ENCODE measurements at regions not wholly inside any gene's neighbourhood (a gene's known extent, or its start where the extent isn't known, plus 50 kb on each side); places are given as distances from the start of the nearest gene placed in this dataset.

- TF ChIP-seq CTCF (IDR thresholded peaks at IDR 0.05; ENCODE audit: insufficient read depth, low read length) (no peak), SPI1 (IDR thresholded peaks at IDR 0.05; ENCODE audit: borderline replicate concordance, low read depth) (no peak), REST (IDR thresholded peaks at IDR 0.05; ENCODE audit: insufficient replicate concordance, low read depth) (no peak), GABPA (IDR thresholded peaks at IDR 0.05; ENCODE audit: low read depth) (no peak), POLR2AphosphoS5 (IDR thresholded peaks at IDR 0.05; ENCODE audit: low read depth) (no peak)
- H3K27me3 ChIP-seq (ENCODE audit: insufficient read depth, poor library complexity, severe bottlenecking), result no peaks in the 10 kb centered on the region
- H3K4me3 ChIP-seq (replicated peaks; ENCODE audit: insufficient read depth, low read length), result no peak overlapping the region
- H3K27ac ChIP-seq (replicated peaks), result no peak overlapping the region
- no peak for DNase-seq (ENCODE audit: low read depth in 1 of 2, low spot score in 1 of 2)
These were observed 167.5 kb upstream of the ALCAM start for GRCh38 chr3:105199217-105199616.

- Histone ChIP-seq H3K27ac (replicated peaks) (no peak overlapping the region), H3K4me3 (replicated peaks; ENCODE audit: insufficient read depth, low read length) (no peak overlapping the region), H3K27me3 (ENCODE audit: insufficient read depth, poor library complexity, severe bottlenecking) (no peaks in the 10 kb centered on the region)
- DNase-seq (ENCODE audit: low read depth in 1 of 2, low spot score in 1 of 2), result no peak
- no peak for TF ChIP-seq REST (IDR thresholded peaks at IDR 0.05; ENCODE audit: insufficient replicate concordance, low read depth)
- TF ChIP-seq GABPA (IDR thresholded peaks at IDR 0.05; ENCODE audit: low read depth), result no peak
- no peak for TF ChIP-seq POLR2AphosphoS5 (IDR thresholded peaks at IDR 0.05; ENCODE audit: low read depth)
- no peak for TF ChIP-seq SPI1 (IDR thresholded peaks at IDR 0.05; ENCODE audit: borderline replicate concordance, low read depth)
- TF ChIP-seq CTCF (IDR thresholded peaks at IDR 0.05; ENCODE audit: insufficient read depth, low read length), result no peak
These were observed 156.6 kb upstream of the ALCAM start for GRCh38 chr3:105210141-105210540.

DNA sequence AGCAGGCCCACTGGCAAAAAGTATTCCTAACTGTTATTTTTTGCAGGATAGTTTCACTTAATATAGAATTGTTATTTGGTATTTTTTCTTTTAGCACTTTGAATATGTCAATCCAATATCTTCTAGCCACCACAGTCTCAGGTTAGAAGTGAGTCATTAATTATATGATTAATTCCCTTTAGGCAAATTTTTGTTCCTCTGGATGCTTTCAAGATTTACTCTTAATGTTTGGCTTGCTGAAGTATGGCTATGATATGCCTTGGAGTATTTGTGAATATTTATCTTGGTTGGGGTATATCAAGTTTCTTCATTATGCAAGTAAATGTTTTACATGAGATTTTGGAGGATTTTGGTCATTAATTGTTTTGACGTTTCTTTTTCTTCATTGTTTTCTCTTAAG is 152.1 kb upstream of the ALCAM start:
- no peak for DNase-seq (ENCODE audit: low read depth in 1 of 2, low spot score in 1 of 2)
- H3K27ac ChIP-seq (replicated peaks), result no peak overlapping the region
- H3K27me3 ChIP-seq (ENCODE audit: insufficient read depth, poor library complexity, severe bottlenecking), result no peaks in the 10 kb centered on the region
- TF ChIP-seq GABPA (IDR thresholded peaks at IDR 0.05; ENCODE audit: low read depth), result no peak
- TF ChIP-seq SPI1 (IDR thresholded peaks at IDR 0.05; ENCODE audit: borderline replicate concordance, low read depth), result no peak
- no peak for TF ChIP-seq POLR2AphosphoS5 (IDR thresholded peaks at IDR 0.05; ENCODE audit: low read depth)
- no peak overlapping the region for H3K4me3 ChIP-seq (replicated peaks; ENCODE audit: insufficient read depth, low read length)

DNA sequence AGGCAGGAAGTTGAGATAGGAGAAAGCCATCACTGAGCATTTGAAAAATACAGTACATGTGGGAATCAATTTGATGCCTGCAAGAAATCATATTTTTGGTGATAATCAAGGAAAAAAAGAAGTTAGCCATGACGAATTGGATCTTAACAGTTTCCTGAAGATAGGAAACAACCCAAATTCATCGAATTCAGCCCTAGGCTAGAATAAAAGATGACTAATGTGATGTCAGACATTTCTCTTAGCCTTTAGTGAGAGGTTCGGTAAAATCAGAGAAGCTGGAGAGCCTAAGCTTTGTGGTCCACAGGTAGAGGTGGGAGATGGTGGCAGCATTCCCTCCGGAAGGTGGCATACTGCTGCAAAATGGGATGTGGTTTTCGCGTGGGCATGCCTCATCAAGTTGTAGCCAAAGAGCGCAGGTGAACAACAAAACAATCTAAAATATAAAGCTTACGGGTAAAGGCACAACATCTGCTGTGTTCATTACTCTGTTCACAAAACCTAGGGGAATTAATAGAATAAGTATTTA is 144.1 kb upstream of the ALCAM start:
- Histone ChIP-seq H3K27ac (replicated peaks) (no peak overlapping the region), H3K4me3 (replicated peaks; ENCODE audit: insufficient read depth, low read length) (no peak overlapping the region), H3K27me3 (ENCODE audit: insufficient read depth, poor library complexity, severe bottlenecking) (no peaks in the 10 kb centered on the region)
- DNase-seq (ENCODE audit: low read depth in 1 of 2, low spot score in 1 of 2), result no peak
- TF ChIP-seq SPI1 (IDR thresholded peaks at IDR 0.05; ENCODE audit: borderline replicate concordance, low read depth) (no peak), GABPA (IDR thresholded peaks at IDR 0.05; ENCODE audit: low read depth) (no peak), POLR2AphosphoS5 (IDR thresholded peaks at IDR 0.05; ENCODE audit: low read depth) (no peak), CTCF (IDR thresholded peaks at IDR 0.05; ENCODE audit: insufficient read depth, low read length) (no peak)

All from HL-60 (cell line).